A549 (cell line): ENCODE measurements at regions not wholly inside any gene's neighbourhood (a gene's known extent, or its start where the extent isn't known, plus 50 kb on each side); places are given as distances from the start of the nearest gene placed in this dataset.
"Not testable (repeated sequence)": the region's sequence is repeated elsewhere in the genome, so short reads cannot be mapped to it uniquely, and the experiment has no call there.

Source experiments
- ATAC-seq, 2 experiments: fragments of 200-7000 bp in 1 of 2; fragments of >200 bp in 1 of 2; cut with Nextera tagmentation in 1 of 2; cut with Tn5 transposase in 1 of 2; 3 replicates each; pipeline versions ENCODE4 v1.8.0 to v1.9.1; 2018 to 2020; ENCODE audit warnings: mild to moderate bottlenecking in 1 of 2, moderate library complexity in 1 of 2
- CTCF ChIA-PET: fragments of 300-600 bp; sonication (Branson Sonifier 250); formaldehyde crosslinking; extraction: SDS; loops from one replicate; lab custom pipeline; 2021; ENCODE audit warnings: antibody characterized with exemption, inconsistent platforms; lab: Yijun Ruan, JAX
- POLR2A ChIA-PET: fragments of 350-600 bp; formaldehyde crosslinking; extraction: SDS; loops from one replicate; lab custom pipeline; 2021; ENCODE audit warnings: antibody characterized with exemption, inconsistent platforms; lab: Yijun Ruan, JAX
- DNase-seq, 2 experiments: peaks; one replicate each; pipeline versions ENCODE4 v3.0.0 to v3.0.0-alpha.2; 2011 to 2016; ENCODE audit warnings: low read depth in 1 of 2, low spot score in 1 of 2
- FAIRE-seq: peaks from 2 replicates; lab custom pipeline; 2011; peaks lifted over from hg19 to GRCh38; lab: Jason Lieb, UNC
- H3K27ac ChIP-seq, 2 experiments: fragments of >200 bp; sonication (Bioruptor Twin); formaldehyde crosslinking; 3 replicates each; pipeline ENCODE4 v1.5.1; 2016 to 2017
- H3K4me1 ChIP-seq: fragments of >200 bp; sonication (Bioruptor Twin); formaldehyde crosslinking; 3 replicates; pipeline ENCODE4 v1.6.1; 2016
- H3K4me2 ChIP-seq: fragments of >200 bp; sonication (Bioruptor Twin); formaldehyde crosslinking; 3 replicates; pipeline ENCODE4 v1.6.1; 2016
- H3K4me3 ChIP-seq: fragments of >200 bp; sonication (Bioruptor Twin); formaldehyde crosslinking; 3 replicates; pipeline ENCODE4 v1.5.1; 2016
- H3K9me3 ChIP-seq: fragments of >200 bp; sonication (Bioruptor Twin); formaldehyde crosslinking; 3 replicates; pipeline ENCODE4 v1.6.1; 2016
- CBX8 ChIP-seq: fragments of 200-600 bp; sonication (generic); IDR thresholded peaks from 2 replicates; pipeline ENCODE4 v1.6.1; 2016
- CHD4 ChIP-seq: fragments of 200-600 bp; sonication (generic); IDR thresholded peaks from 2 replicates; pipeline ENCODE4 v1.6.1; 2016; ENCODE audit warnings: antibody characterized with exemption, mild to moderate bottlenecking, borderline replicate concordance
- EHMT2 ChIP-seq: fragments of 200-600 bp; sonication (generic); IDR thresholded peaks from 2 replicates; pipeline ENCODE4 v1.6.1; 2016; ENCODE audit warnings: antibody characterized with exemption, low read depth, mild to moderate bottlenecking, moderate library complexity
- EP300 ChIP-seq, 2 experiments: fragments of >200 bp; sonication (Bioruptor Twin); formaldehyde crosslinking; IDR thresholded peaks; 2 replicates in 1 of 2; 3 replicates in 1 of 2; pipeline ENCODE4 v1.6.1; 2016 to 2017
- GATA3 ChIP-seq: IDR thresholded peaks from 2 replicates; pipeline ENCODE4 v1.6.1; 2012; ENCODE audit warnings: borderline replicate concordance
- HDAC2 ChIP-seq: fragments of 200-600 bp; sonication (generic); IDR thresholded peaks from 2 replicates; pipeline ENCODE4 v1.6.1; 2016
- HOXB13 ChIP-seq: fragments of 250-450 bp; sonication (Bioruptor Pico); IDR thresholded peaks from 2 replicates; pipeline ENCODE4 v1.5.0; 2020; ENCODE audit warnings: low read depth, mild to moderate bottlenecking, moderate library complexity
- KDM1A ChIP-seq: fragments of 200-600 bp; sonication (generic); IDR thresholded peaks from 2 replicates; pipeline ENCODE4 v1.6.1; 2016; ENCODE audit warnings: low read depth, mild to moderate bottlenecking
- KDM5A ChIP-seq: fragments of 200-600 bp; sonication (generic); IDR thresholded peaks from 2 replicates; pipeline ENCODE4 v1.6.1; 2016; ENCODE audit warnings: antibody characterized with exemption, mild to moderate bottlenecking
- MAFK ChIP-seq: fragments of 450-650 bp; IDR thresholded peaks from 2 replicates; pipeline ENCODE4 v1.6.1; 2014; ENCODE audit not compliant: partially characterized antibody
- MAZ ChIP-seq: fragments of 150-350 bp; IDR thresholded peaks from 2 replicates; pipeline ENCODE4 v1.6.1; 2014; ENCODE audit warnings: antibody characterized with exemption, low read depth, low read length, borderline replicate concordance
- PHF8 ChIP-seq: fragments of 200-600 bp; sonication (generic); IDR thresholded peaks from 2 replicates; pipeline ENCODE4 v1.6.1; 2016; ENCODE audit warnings: low read depth, mild to moderate bottlenecking, antibody characterized with exemption, moderate library complexity, borderline replicate concordance
- POLR2AphosphoS2 ChIP-seq: conservative IDR thresholded peaks from 2 replicates; pipeline ENCODE4 v1.6.1; 2012; ENCODE audit warnings: low read length, improper control_type of control experiment, inconsistent platforms
- RARB ChIP-seq: fragments of 250-450 bp; sonication (Bioruptor Pico); IDR thresholded peaks from 2 replicates; pipeline ENCODE4 v1.8.0; 2021; ENCODE audit warnings: mild to moderate bottlenecking, moderate library complexity
- RCOR1 ChIP-seq: fragments of 150-350 bp; IDR thresholded peaks from 2 replicates; pipeline ENCODE4 v1.6.1; 2014; ENCODE audit warnings: antibody characterized with exemption, low read length, low read depth
- REST ChIP-seq: fragments of 200-600 bp; sonication (generic); IDR thresholded peaks from 2 replicates; pipeline ENCODE4 v1.6.1; 2016; ENCODE audit warnings: antibody characterized with exemption, mild to moderate bottlenecking, moderate library complexity
- RNF2 ChIP-seq: fragments of 200-600 bp; sonication (generic); IDR thresholded peaks from 2 replicates; pipeline ENCODE4 v1.6.1; 2016; ENCODE audit warnings: low read depth, mild to moderate bottlenecking, antibody characterized with exemption, moderate library complexity, borderline replicate concordance
- TP53 ChIP-seq: fragments of 250-450 bp; sonication (Bioruptor Pico); IDR thresholded peaks from 2 replicates; pipeline ENCODE4 v1.5.0; 2021; ENCODE audit warnings: mild to moderate bottlenecking, moderate library complexity
- ZSCAN20 ChIP-seq: fragments of 250-450 bp; sonication (Bioruptor Pico); IDR thresholded peaks from 2 replicates; pipeline ENCODE4 v1.8.0; 2022; ENCODE audit warnings: mild to moderate bottlenecking, moderate library complexity
- WGBS: methylation state at CpG from one replicate; pipeline ENCODE4 v1.1.6; 2017; ENCODE audit errors: missing lambda C conversion rate; 5-methylcytosine and 5-hydroxymethylcytosine counted together
- TF ChIP-seq, protein P1 (sequence below): fragments of 150-350 bp; IDR thresholded peaks from 2 replicates; pipeline ENCODE4 v1.6.1; 2014; ENCODE audit warnings: low read depth, mild to moderate bottlenecking, low read length
- TF ChIP-seq, protein P2 (sequence below): fragments of >200 bp; sonication (Bioruptor Twin); formaldehyde crosslinking; IDR thresholded peaks from 3 replicates; pipeline ENCODE4 v1.6.1; 2016

GRCh38 chr13:19345916-19346422, 164.3 kb upstream of the TUBA3C start (continued):
- TF ChIP-seq, protein P1, sequence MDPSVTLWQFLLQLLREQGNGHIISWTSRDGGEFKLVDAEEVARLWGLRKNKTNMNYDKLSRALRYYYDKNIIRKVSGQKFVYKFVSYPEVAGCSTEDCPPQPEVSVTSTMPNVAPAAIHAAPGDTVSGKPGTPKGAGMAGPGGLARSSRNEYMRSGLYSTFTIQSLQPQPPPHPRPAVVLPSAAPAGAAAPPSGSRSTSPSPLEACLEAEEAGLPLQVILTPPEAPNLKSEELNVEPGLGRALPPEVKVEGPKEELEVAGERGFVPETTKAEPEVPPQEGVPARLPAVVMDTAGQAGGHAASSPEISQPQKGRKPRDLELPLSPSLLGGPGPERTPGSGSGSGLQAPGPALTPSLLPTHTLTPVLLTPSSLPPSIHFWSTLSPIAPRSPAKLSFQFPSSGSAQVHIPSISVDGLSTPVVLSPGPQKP = no peak
- TF ChIP-seq POLR2AphosphoS2 (no peak), RCOR1 (no peak), RARB (CRISPR knock-in tag) (no peak), GATA3 (no peak), RNF2 (no peak), KDM5A (no peak)

DNA sequence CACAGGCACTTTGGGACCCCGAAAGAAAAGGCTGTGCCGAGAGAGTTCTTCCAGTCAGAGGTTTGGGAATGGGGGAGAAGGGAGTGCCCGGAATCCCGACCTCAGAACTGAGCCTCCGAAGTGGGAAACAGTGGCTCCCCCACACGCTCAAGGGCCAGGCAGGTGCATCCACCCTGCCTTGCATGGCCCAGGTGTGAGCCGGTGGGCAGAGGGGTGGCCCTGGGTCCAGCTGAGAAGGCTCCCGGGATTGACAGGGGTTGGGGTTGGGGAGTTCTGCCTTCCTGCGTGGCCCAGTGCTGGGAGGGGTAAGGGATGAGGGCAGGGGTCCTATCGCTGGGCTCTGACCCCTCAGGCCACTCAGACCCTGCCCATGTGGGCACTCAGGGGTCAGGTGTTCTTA, 163.5 kb upstream of the TUBA3C start:
- H3K4me2 ChIP-seq = no peak overlapping the region
- ATAC-seq = no peak
- WGBS = 20% methylated on average over 1 of the region's 10 CpGs
- no peaks in the 10 kb centered on the region for H3K9me3 ChIP-seq
- H3K27ac ChIP-seq = no peak overlapping the region
- no peak for DNase-seq
- no peak for FAIRE-seq
- no peak overlapping the region for H3K4me3 ChIP-seq
- POLR2A ChIA-PET = no interaction called here
- H3K4me1 ChIP-seq = no peaks in the 10 kb centered on the region
- TF ChIP-seq, protein P2, sequence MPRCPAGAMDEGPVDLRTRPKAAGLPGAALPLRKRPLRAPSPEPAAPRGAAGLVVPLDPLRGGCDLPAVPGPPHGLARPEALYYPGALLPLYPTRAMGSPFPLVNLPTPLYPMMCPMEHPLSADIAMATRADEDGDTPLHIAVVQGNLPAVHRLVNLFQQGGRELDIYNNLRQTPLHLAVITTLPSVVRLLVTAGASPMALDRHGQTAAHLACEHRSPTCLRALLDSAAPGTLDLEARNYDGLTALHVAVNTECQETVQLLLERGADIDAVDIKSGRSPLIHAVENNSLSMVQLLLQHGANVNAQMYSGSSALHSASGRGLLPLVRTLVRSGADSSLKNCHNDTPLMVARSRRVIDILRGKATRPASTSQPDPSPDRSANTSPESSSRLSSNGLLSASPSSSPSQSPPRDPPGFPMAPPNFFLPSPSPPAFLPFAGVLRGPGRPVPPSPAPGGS = no peak
- TF ChIP-seq PHF8 (no peak), ZSCAN20 (CRISPR knock-in tag) (no peak), HOXB13 (CRISPR knock-in tag) (no peak), KDM5A (no peak), CHD4 (no peak), TP53 (no peak), HDAC2 (no peak)
- CTCF ChIA-PET = no interaction called here

- H3K9me3 ChIP-seq, CTCF ChIA-PET, H3K4me2 ChIP-seq, DNase-seq, FAIRE-seq, H3K4me3 ChIP-seq, H3K27ac ChIP-seq, H3K4me1 ChIP-seq, POLR2A ChIA-PET, ATAC-seq: not testable (repeated sequence)
- WGBS = 39% methylated on average over 13 of the region's 50 CpGs
These were observed 163.0 kb upstream of the TUBA3C start for GRCh38 chr13:19344585-19345120.

DNA sequence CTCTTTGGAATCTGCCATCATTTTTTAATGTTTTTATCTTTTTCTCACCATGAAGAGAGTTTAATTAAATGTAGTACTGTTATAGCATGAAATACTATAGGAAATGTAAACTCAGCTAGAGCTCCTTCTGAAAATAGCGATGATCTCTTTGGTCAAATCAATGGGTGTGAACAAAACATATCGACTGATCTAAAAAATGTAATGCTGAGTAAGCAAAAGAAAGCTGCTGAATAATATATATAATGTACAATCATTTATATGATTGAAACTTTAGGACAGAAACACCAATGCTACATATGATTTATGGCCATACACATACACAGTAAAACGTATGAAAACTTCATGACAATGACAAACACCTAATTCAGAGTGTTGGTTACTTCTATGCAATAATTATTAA, 150.8 kb upstream of the TUBA3C start:
- no peak for FAIRE-seq

GRCh38 chr13:19329365-19329764, 147.7 kb upstream of the TUBA3C start:
- Histone ChIP-seq H3K4me1 (no peaks in the 10 kb centered on the region), H3K4me2 (no peak overlapping the region), H3K9me3 (no peaks in the 10 kb centered on the region), H3K4me3 (no peak overlapping the region), H3K27ac (no peak overlapping the region)
- ChIA-PET CTCF (no interaction called here), POLR2A (no interaction called here)
- TF ChIP-seq EHMT2 (no peak), ZSCAN20 (CRISPR knock-in tag) (no peak), MAZ (no peak), PHF8 (no peak), CBX8 (no peak), KDM1A (no peak), MAFK (no peak), EP300 (IDR thresholded peaks at IDR 0.05) (no peak), KDM5A (no peak), REST (no peak)
- ATAC-seq (no peak), FAIRE-seq (no peak), DNase-seq (no peak)
- WGBS = 11% methylated on average over 3 of the region's 3 CpGs

More for the DNA sequence above, 150.8 kb upstream of the TUBA3C start:
- no peak for TF ChIP-seq POLR2AphosphoS2
- TF ChIP-seq MAFK = peak; percentile 68
- H3K27ac ChIP-seq = no peak overlapping the region
- CTCF ChIA-PET = no interaction called here
- no peaks in the 10 kb centered on the region for H3K4me1 ChIP-seq
- POLR2A ChIA-PET = no interaction called here
- H3K4me2 ChIP-seq = no peak overlapping the region
- no peak for ATAC-seq
- no peak for DNase-seq
- no peak overlapping the region for H3K4me3 ChIP-seq
- 23% methylated on average over 3 of the region's 3 CpGs for WGBS
- no peaks in the 10 kb centered on the region for H3K9me3 ChIP-seq
